PC-9 (cell line): ENCODE measurements at regions not wholly inside any gene's neighbourhood (a gene's known extent, or its start where the extent isn't known, plus 50 kb on each side); places are given as distances from the start of the nearest gene placed in this dataset.

Source experiments
- BruUV-seq: library from RNA; stranded (reverse); fragments of 400-500 nt; replicated peaks from 2 replicates; lab custom pipeline; 2021; lab: Mats Ljungman, UMichigan
- CTCF ChIA-PET: fragments of 300-600 bp; sonication (Branson Sonifier 250); formaldehyde crosslinking; loops from one replicate; lab custom pipeline; 2022; ENCODE audit warnings: antibody characterized with exemption; lab: Charles Lee
- POLR2A ChIA-PET: fragments of 300-600 bp; sonication (Branson Sonifier 250); formaldehyde crosslinking; loops from one replicate; lab custom pipeline; 2022; ENCODE audit warnings: antibody characterized with exemption; ENCODE audit not compliant: unreplicated experiment; lab: Charles Lee
- DNase-seq, 2 experiments: peaks; one replicate each; pipeline versions ENCODE4 v3.0.0 to v3.0.0-alpha.2; 2015 to 2022; ENCODE audit warnings: mixed read lengths in 1 of 2
- H2AFZ ChIP-seq: fragments of 200-600 bp; sonication (generic); 2 replicates; pipeline ENCODE4 v1.8.1; 2017; ENCODE audit warnings: antibody characterized with exemption
- H3F3A ChIP-seq: fragments of 200-600 bp; sonication (generic); 2 replicates; pipeline ENCODE4 v1.8.1; 2017; ENCODE audit warnings: antibody characterized with exemption, mild to moderate bottlenecking, low read depth; ENCODE audit not compliant: insufficient read depth
- H3K27ac ChIP-seq: fragments of 200-600 bp; sonication (generic); 2 replicates; pipeline ENCODE4 v1.6.1; 2016; ENCODE audit warnings: mixed run types
- H3K27me3 ChIP-seq: fragments of 200-600 bp; sonication (generic); 2 replicates; pipeline ENCODE4 v1.6.1; 2016; ENCODE audit warnings: low read depth, mixed run types; ENCODE audit not compliant: insufficient read depth
- H3K36me3 ChIP-seq: fragments of 200-600 bp; sonication (generic); 2 replicates; pipeline ENCODE4 v1.6.1; 2016; ENCODE audit warnings: low read depth, mixed run types
- H3K4me1 ChIP-seq: fragments of 200-600 bp; sonication (generic); replicated peaks from 2 replicates; pipeline ENCODE4 v1.6.1; 2016; ENCODE audit warnings: mixed run types; ENCODE audit not compliant: insufficient read depth
- H3K4me2 ChIP-seq: fragments of 200-600 bp; sonication (generic); 2 replicates; pipeline ENCODE4 v1.6.1; 2017; ENCODE audit warnings: mixed run types
- H3K4me3 ChIP-seq: fragments of 200-600 bp; sonication (generic); 2 replicates; pipeline ENCODE4 v1.6.1; 2016; ENCODE audit warnings: mixed run types
- H3K79me2 ChIP-seq: fragments of 200-600 bp; sonication (generic); 2 replicates; pipeline ENCODE4 v1.6.1; 2017; ENCODE audit warnings: low read depth, mixed run types
- H3K9me2 ChIP-seq: fragments of 200-600 bp; sonication (generic); 2 replicates; pipeline ENCODE4 v1.8.1; 2017; ENCODE audit warnings: mild to moderate bottlenecking; ENCODE audit not compliant: insufficient read depth
- H3K9me3 ChIP-seq: fragments of 200-600 bp; sonication (generic); 2 replicates; pipeline ENCODE4 v1.8.1; 2016; ENCODE audit warnings: low read depth; ENCODE audit not compliant: insufficient read depth
- H4K20me1 ChIP-seq: fragments of 200-600 bp; sonication (generic); 2 replicates; pipeline ENCODE4 v1.8.1; 2017; ENCODE audit not compliant: insufficient read depth
- EZH2 ChIP-seq: fragments of 200-600 bp; sonication (generic); IDR thresholded peaks from 2 replicates; pipeline ENCODE4 v1.8.0; 2017; ENCODE audit warnings: antibody characterized with exemption, low read depth
- intact Hi-C: fragments of 100-400 bp; cut with micrococcal nuclease; formaldehyde crosslinking; loops from one replicate; pipeline ENCODE4 v1.10.0; 2022; ENCODE audit not compliant: unreplicated experiment
- TF ChIP-seq, protein P1 (sequence below): fragments of 200-600 bp; sonication (generic); conservative IDR thresholded peaks from 2 replicates; pipeline ENCODE4 v1.6.1; 2017; ENCODE audit warnings: mixed run types, antibody characterized with exemption, mild to moderate bottlenecking, moderate library complexity

DNA sequence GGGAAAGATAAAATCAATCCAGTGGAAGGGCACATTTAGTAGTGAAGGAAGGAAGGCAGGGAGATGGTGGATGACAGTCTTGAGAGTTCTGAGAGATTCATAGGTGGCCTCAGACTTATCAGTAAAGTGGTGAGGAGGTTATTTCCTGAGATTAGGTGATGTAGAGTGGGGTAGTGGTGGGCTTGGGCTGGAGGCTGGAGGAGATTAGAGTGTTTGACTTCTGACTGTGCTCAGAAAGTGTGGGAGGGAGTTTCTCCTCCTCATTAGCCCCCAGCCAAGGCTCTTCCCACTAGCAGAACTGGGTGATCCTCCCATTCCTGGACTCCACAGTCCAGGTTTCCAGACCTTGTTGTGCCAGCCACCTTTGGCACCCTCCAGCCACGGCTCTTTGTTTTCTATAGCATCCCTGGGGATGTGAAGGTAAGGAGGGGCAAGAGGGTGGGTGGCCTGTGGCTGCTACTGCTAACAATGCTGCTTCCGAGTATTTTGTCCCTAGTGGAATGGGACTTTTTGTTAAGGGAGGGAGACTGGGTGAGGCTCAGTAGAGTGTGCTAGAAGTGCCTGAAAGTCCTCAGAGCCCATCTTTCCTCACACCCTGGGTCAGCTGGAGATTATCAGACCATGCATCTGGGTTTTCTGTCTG, 94.4 kb downstream of the ADRB2 start:
- DNase-seq = no peak
- H3K9me2 ChIP-seq = no peaks in the 10 kb centered on the region
- no peak overlapping the region for H3K4me3 ChIP-seq
- H3K36me3 ChIP-seq = peaks cover 4% of the 10 kb centered on the region; the same call in 1 of the 2 replicates
- CTCF ChIA-PET = no interaction called here
- H3K4me1 ChIP-seq = peaks cover 33% of the 10 kb centered on the region
- H3K79me2 ChIP-seq = no peaks in the 10 kb centered on the region
- intact Hi-C loops = no loop called here
- TF ChIP-seq EZH2 = no peak
- TF ChIP-seq, protein P1, sequence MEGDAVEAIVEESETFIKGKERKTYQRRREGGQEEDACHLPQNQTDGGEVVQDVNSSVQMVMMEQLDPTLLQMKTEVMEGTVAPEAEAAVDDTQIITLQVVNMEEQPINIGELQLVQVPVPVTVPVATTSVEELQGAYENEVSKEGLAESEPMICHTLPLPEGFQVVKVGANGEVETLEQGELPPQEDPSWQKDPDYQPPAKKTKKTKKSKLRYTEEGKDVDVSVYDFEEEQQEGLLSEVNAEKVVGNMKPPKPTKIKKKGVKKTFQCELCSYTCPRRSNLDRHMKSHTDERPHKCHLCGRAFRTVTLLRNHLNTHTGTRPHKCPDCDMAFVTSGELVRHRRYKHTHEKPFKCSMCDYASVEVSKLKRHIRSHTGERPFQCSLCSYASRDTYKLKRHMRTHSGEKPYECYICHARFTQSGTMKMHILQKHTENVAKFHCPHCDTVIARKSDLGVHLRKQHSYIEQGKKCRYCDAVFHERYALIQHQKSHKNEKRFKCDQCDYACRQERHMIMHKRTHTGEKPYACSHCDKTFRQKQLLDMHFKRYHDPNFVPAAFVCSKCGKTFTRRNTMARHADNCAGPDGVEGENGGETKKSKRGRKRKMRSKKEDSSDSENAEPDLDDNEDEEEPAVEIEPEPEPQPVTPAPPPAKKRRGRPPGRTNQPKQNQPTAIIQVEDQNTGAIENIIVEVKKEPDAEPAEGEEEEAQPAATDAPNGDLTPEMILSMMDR = no peak
- H3F3A ChIP-seq = 0 out of 2 replicates have a peak, but pooled peaks cover 4% of the 10 kb centered on the region
- H3K27me3 ChIP-seq = no peaks in the 10 kb centered on the region
- no peaks in the 10 kb centered on the region for H4K20me1 ChIP-seq
- POLR2A ChIA-PET = no interaction called here
- H3K9me3 ChIP-seq = peaks cover 6% of the 10 kb centered on the region; the same call in 1 of the 2 replicates
- no peak overlapping the region for H3K27ac ChIP-seq
- no peak overlapping the region for H3K4me2 ChIP-seq
- no peak overlapping the region for H2AFZ ChIP-seq
- no TSS peak for BruUV-seq

- POLR2A ChIA-PET = no interaction called here
- H3K4me3 ChIP-seq = no peak overlapping the region
- H3K27ac ChIP-seq = no peak overlapping the region
- no peak for DNase-seq
- no TSS peak for BruUV-seq
- no peak overlapping the region for H3K4me2 ChIP-seq
- TF ChIP-seq, protein P1 = no peak
- no peak for TF ChIP-seq EZH2
- no peaks in the 10 kb centered on the region for H3K9me2 ChIP-seq
- H3K27me3 ChIP-seq = no peaks in the 10 kb centered on the region
- no peaks in the 10 kb centered on the region for H3K79me2 ChIP-seq
- CTCF ChIA-PET = no interaction called here
- H3K9me3 ChIP-seq = peaks cover 6% of the 10 kb centered on the region; the same call in 1 of the 2 replicates
- peaks cover 4% of the 10 kb centered on the region; the same call in 1 of the 2 replicates for H3K36me3 ChIP-seq
- intact Hi-C loops = no loop called here
- H3K4me1 ChIP-seq = peaks cover 28% of the 10 kb centered on the region
- H4K20me1 ChIP-seq = no peaks in the 10 kb centered on the region
- H2AFZ ChIP-seq = no peak overlapping the region
- H3F3A ChIP-seq = 0 out of 2 replicates have a peak, but pooled peaks cover 4% of the 10 kb centered on the region
These were observed 94.9 kb downstream of the ADRB2 start for GRCh38 chr5:148921350-148921749.

- TF ChIP-seq, protein P1 = no peak
- TF ChIP-seq EZH2 = no peak
- H3K79me2 ChIP-seq = no peaks in the 10 kb centered on the region
- intact Hi-C loops = no loop called here
- H4K20me1 ChIP-seq = no peaks in the 10 kb centered on the region
- 0 out of 2 replicates have a peak, but pooled peaks cover 4% of the 10 kb centered on the region for H3F3A ChIP-seq
- H3K4me3 ChIP-seq = no peak overlapping the region
- no peak overlapping the region for H2AFZ ChIP-seq
- BruUV-seq = no TSS peak
- no peaks in the 10 kb centered on the region for H3K9me2 ChIP-seq
- H3K4me2 ChIP-seq = no peak overlapping the region
- no peak overlapping the region for H3K27ac ChIP-seq
- CTCF ChIA-PET = interaction anchor here (0.6 kb wide), 1 partner anchor 9 kb away, joined by 3 read pairs; no protein-coding TSS in a partner anchor
- peaks cover 24% of the 10 kb centered on the region for H3K4me1 ChIP-seq
- DNase-seq = no peak
- H3K36me3 ChIP-seq = peaks cover 4% of the 10 kb centered on the region; the same call in 1 of the 2 replicates
- H3K27me3 ChIP-seq = no peaks in the 10 kb centered on the region
- POLR2A ChIA-PET = no interaction called here
- peaks cover 6% of the 10 kb centered on the region; the same call in 1 of the 2 replicates for H3K9me3 ChIP-seq
These were observed 96.2 kb downstream of the ADRB2 start for GRCh38 chr5:148922606-148923005.
